C4-2B (cell line): ENCODE measurements at regions not wholly inside any gene's neighbourhood (a gene's known extent, or its start where the extent isn't known, plus 50 kb on each side); places are given as distances from the start of the nearest gene placed in this dataset.

Source experiments
- H3K27ac ChIP-seq: fragments of 450-650 bp; 2 replicates; pipeline ENCODE4 v1.5.1; 2017
- ZFX ChIP-seq: fragments of 450-650 bp; IDR thresholded peaks from 2 replicates; pipeline ENCODE4 v1.6.1; 2017
- TF ChIP-seq, protein P1 (sequence below): fragments of 450-650 bp; conservative IDR thresholded peaks from 2 replicates; pipeline ENCODE4 v1.5.1; 2017; ENCODE audit warnings: mild to moderate bottlenecking

DNA sequence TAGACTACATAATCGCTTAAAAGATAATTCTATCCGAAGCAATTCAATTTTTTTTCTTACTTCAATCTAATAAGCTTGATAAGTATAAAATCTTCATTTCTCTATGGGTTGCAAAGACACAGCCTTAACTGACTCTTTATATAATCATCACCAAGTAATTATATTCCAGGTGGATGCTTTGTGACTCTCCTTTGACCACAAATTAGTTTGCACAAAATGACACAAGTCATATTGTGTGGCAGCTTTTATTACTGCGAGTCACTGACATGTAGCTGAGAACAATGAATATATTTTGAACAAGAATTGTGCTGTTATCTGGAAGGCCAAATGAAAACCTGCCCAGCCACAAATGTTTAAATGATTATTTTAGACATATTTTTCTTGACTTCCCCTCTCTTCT lies 1727.8 kb downstream of the ARAP2 start:
- no peak for TF ChIP-seq ZFX
- TF ChIP-seq, protein P1, sequence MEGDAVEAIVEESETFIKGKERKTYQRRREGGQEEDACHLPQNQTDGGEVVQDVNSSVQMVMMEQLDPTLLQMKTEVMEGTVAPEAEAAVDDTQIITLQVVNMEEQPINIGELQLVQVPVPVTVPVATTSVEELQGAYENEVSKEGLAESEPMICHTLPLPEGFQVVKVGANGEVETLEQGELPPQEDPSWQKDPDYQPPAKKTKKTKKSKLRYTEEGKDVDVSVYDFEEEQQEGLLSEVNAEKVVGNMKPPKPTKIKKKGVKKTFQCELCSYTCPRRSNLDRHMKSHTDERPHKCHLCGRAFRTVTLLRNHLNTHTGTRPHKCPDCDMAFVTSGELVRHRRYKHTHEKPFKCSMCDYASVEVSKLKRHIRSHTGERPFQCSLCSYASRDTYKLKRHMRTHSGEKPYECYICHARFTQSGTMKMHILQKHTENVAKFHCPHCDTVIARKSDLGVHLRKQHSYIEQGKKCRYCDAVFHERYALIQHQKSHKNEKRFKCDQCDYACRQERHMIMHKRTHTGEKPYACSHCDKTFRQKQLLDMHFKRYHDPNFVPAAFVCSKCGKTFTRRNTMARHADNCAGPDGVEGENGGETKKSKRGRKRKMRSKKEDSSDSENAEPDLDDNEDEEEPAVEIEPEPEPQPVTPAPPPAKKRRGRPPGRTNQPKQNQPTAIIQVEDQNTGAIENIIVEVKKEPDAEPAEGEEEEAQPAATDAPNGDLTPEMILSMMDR: no peak

DNA sequence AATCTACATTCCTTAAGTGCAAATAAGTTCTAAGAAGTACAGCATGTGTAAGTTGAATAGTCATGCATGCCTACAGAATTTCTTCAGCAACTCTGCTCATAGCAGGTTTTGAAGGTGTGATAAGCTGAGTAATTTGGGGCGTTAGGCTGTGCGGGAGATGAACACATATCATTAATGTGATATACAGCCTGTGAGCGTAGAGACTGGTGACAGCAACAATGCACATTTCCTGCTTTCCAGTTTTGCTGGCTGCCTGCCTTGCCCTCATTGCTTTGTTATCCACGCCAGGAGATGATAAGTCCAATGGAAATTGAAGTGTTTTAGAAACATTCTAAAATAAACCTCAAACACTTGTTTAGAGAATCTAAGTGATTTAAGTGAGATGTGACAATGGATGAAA lies 1709.4 kb downstream of the ARAP2 start:
- no peak overlapping the region for H3K27ac ChIP-seq
- TF ChIP-seq, protein P1: no peak
- TF ChIP-seq ZFX: no peak

More for the DNA sequence above, 1727.8 kb downstream of the ARAP2 start:
- no peak overlapping the region for H3K27ac ChIP-seq

DNA sequence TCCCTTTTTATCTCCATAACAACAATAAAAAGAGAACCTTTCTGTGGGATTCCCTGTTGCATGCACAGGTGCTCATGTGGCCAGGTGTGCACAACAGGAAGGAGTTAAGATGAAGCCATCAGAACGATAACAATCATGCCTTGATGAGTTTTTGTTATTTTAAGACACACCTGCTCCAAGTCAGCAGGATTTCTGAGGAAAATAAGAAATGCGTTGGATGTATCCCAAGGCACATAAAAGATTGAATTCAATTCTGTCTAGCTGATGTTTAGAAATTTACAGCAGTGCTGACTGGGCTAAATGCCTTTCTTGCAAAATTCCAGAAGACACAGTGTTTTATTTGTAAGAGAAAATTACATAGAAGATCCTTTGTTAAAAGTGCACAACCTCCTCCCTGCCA lies 1678.2 kb downstream of the ARAP2 start:
- no peak for TF ChIP-seq ZFX
- TF ChIP-seq, protein P1: no peak
- no peak overlapping the region for H3K27ac ChIP-seq

DNA sequence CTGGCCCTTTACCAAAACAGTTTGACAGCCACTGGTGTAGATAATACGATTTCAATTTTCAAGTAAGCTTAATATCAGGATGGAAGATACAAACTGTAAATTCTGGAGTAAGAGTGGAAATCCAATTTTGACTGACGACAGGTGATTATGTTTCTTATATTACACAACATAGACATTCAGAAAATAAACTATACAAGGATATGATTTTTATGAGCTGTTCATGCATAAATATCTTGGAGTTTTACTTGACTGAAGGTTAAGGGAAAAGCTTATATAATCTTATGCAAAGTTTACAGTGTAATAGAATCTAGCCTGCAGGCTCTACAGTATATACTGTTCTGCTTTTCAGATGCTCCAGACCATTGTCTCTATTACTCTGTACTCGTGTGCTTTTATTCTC lies 1672.3 kb downstream of the ARAP2 start:
- TF ChIP-seq, protein P1: no peak
- no peak for TF ChIP-seq ZFX
- no peak overlapping the region for H3K27ac ChIP-seq

DNA sequence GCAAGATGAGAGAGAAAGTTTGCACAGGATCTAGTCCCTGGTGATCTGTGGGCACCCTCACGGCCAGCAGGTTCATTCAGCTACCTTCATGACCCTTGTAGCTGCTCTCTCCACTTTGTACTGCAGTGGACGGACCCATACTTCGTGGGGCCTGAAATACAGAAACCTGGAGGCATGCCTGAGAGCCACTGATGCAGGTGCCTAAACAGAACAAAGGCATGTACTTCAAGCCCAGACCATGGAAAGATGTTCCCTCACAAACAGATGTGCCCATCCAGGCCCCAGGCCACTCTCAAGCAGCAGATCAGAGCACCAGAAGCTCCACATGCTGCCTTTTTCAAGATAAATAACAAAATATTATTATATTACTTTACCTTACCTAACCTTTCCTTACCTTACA lies 1629.0 kb downstream of the ARAP2 start:
- TF ChIP-seq ZFX: no peak
- TF ChIP-seq, protein P1: no peak
- no peak overlapping the region for H3K27ac ChIP-seq

DNA sequence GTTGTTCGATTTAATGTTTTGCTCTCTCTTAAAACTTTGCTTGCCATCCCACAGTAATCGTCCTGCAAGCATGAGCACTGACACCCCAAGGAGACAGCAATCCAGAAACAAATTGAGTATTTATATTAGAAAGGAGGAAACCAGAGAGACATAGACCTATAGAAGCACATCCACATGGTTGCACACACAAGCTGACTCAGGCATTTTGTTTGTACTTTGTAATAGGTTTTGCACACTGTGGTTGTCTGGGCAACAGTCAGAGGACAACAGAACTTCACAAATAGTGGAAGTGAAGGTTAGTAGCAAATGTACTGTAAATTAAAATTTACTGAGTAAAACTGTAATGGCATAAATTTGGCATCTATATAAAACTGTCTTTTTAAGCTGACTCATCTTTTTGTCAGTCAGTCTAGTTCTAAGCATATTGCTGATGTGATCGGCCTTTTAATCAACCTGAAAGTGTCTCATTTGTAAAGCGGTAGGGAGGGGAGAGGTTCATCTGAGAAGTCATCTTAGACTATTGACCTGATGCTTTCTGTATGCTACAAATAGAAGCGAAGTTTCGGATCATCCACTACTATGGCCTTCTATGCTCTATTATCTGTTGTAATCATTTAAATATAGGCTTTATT lies 1624.7 kb downstream of the ARAP2 start:
- no peak for TF ChIP-seq ZFX
- TF ChIP-seq, protein P1: no peak
- no peak overlapping the region for H3K27ac ChIP-seq

DNA sequence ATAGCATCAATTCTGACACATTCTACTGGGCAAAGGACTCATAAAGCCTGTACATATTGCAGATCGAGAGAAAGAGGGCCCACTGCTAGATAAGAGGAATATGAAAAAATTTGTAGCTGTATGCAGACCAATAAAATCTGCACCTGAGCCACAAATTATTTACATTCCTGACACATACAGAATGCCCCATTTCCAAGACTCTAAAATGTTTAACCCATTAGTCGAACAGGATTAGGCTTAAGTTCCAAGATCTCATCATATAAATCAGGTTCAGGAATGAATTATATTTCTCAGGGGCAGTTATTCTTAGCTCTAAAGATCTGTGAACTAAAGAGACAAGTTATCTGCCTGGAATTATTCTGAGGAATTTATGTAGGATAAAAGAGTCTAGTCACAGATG lies 1615.8 kb downstream of the ARAP2 start:
- TF ChIP-seq, protein P1: no peak
- no peak for TF ChIP-seq ZFX

More for the DNA sequence above, 1615.8 kb downstream of the ARAP2 start:
- H3K27ac ChIP-seq: no peak overlapping the region
